OCI-LY7 (cell line): ENCODE measurements at regions not wholly inside any gene's neighbourhood (a gene's known extent, or its start where the extent isn't known, plus 50 kb on each side); places are given as distances from the start of the nearest gene placed in this dataset.

Experiments
- BruUV-seq: library from RNA; stranded (reverse); fragments of 400-500 nt; replicated peaks from 2 replicates; lab custom pipeline; 2021; lab: Mats Ljungman, UMichigan
- CTCF ChIA-PET: fragments of 300-600 bp; sonication (Branson Sonifier 250); formaldehyde crosslinking; loops from one replicate; lab custom pipeline; 2022; ENCODE audit warnings: antibody characterized with exemption; ENCODE audit not compliant: unreplicated experiment; lab: Charles Lee
- POLR2A ChIA-PET: fragments of 300-600 bp; sonication (Branson Sonifier 250); formaldehyde crosslinking; loops from one replicate; lab custom pipeline; 2022; ENCODE audit warnings: antibody characterized with exemption; lab: Charles Lee
- DNase-seq: peaks from one replicate; pipeline ENCODE4 v3.0.0-alpha.2; 2015; ENCODE audit warnings: low spot score
- H2AFZ ChIP-seq: fragments of 200-600 bp; sonication (generic), shearing (Covaris generic); 2 replicates; pipeline ENCODE4 v1.6.1; 2014; ENCODE audit warnings: mild to moderate bottlenecking, antibody characterized with exemption, low read length, moderate library complexity
- H3K27ac ChIP-seq: fragments of 200-600 bp; sonication (generic); 2 replicates; pipeline ENCODE4 v1.5.1; 2014; ENCODE audit warnings: mixed run types, low read depth, mild to moderate bottlenecking, moderate library complexity, low read length, inconsistent platforms; ENCODE audit not compliant: poor library complexity, severe bottlenecking
- H3K36me3 ChIP-seq: fragments of 200-600 bp; sonication (generic); 2 replicates; pipeline ENCODE4 v1.6.1; 2014; ENCODE audit warnings: mild to moderate bottlenecking, antibody characterized with exemption, low read length, moderate library complexity, mixed read lengths; ENCODE audit not compliant: insufficient read depth
- H3K4me1 ChIP-seq: fragments of 200-600 bp; sonication (generic); 2 replicates; pipeline ENCODE4 v1.5.1; 2014; ENCODE audit warnings: mild to moderate bottlenecking, low read length; ENCODE audit not compliant: insufficient read depth, poor library complexity, severe bottlenecking
- H3K4me2 ChIP-seq: fragments of 200-600 bp; sonication (generic); 2 replicates; pipeline ENCODE4 v1.6.1; 2014; ENCODE audit warnings: mild to moderate bottlenecking, low read length
- H3K4me3 ChIP-seq: fragments of 200-600 bp; sonication (generic); 2 replicates; pipeline ENCODE4 v1.5.1; 2014; ENCODE audit warnings: mild to moderate bottlenecking, low read depth, low read length; ENCODE audit not compliant: poor library complexity, severe bottlenecking
- H3K79me2 ChIP-seq: fragments of 200-600 bp; sonication (generic); 2 replicates; pipeline ENCODE4 v1.6.1; 2016; ENCODE audit warnings: low read depth, mild to moderate bottlenecking, low read length, moderate library complexity, mixed read lengths; ENCODE audit not compliant: insufficient read depth
- H3K9me2 ChIP-seq: fragments of 200-600 bp; sonication (generic); 2 replicates; pipeline ENCODE4 v1.6.1; 2016; ENCODE audit warnings: mild to moderate bottlenecking, low read length, mixed read lengths; ENCODE audit not compliant: insufficient read depth
- H3K9me3 ChIP-seq: fragments of 200-600 bp; sonication (generic); 2 replicates; pipeline ENCODE4 v1.6.1; 2014; ENCODE audit warnings: mild to moderate bottlenecking, mixed run types, low read length, mixed read lengths
- H4K20me1 ChIP-seq: fragments of 200-600 bp; sonication (generic); 2 replicates; pipeline ENCODE4 v1.6.1; 2014; ENCODE audit warnings: mild to moderate bottlenecking, antibody characterized with exemption, low read length, moderate library complexity, mixed read lengths; ENCODE audit not compliant: insufficient read depth
- CTCF ChIP-seq: fragments of 200-600 bp; sonication (generic); conservative IDR thresholded peaks from 2 replicates; pipeline ENCODE4 v1.5.1; 2014; ENCODE audit warnings: mild to moderate bottlenecking, antibody characterized with exemption, low read length, moderate library complexity, mixed read lengths
- EZH2phosphoT487 ChIP-seq: fragments of 200-600 bp; sonication (generic); IDR thresholded peaks from 2 replicates; pipeline ENCODE4 v1.6.1; 2018; ENCODE audit warnings: low read depth, borderline replicate concordance, mild to moderate bottlenecking, mixed run types, antibody characterized with exemption, low read length, moderate library complexity, mixed read lengths
- intact Hi-C: fragments of 100-400 bp; cut with micrococcal nuclease; formaldehyde crosslinking; loops from one replicate; pipeline ENCODE4 v1.10.0; 2022; ENCODE audit not compliant: unreplicated experiment

- no peaks in the 10 kb centered on the region for H3K36me3 ChIP-seq
- no peaks in the 10 kb centered on the region for H3K79me2 ChIP-seq
- H2AFZ ChIP-seq = no peak overlapping the region
- intact Hi-C loops = no loop called here
- H3K27ac ChIP-seq = no peak overlapping the region
- no peak overlapping the region for H3K4me2 ChIP-seq
- no peak overlapping the region for H3K4me3 ChIP-seq
- H3K4me1 ChIP-seq = no peaks in the 10 kb centered on the region
- DNase-seq = no peak
- no peaks in the 10 kb centered on the region for H3K9me2 ChIP-seq
- no peaks in the 10 kb centered on the region for H3K9me3 ChIP-seq
- TF ChIP-seq CTCF (no peak), EZH2phosphoT487 (no peak)
- POLR2A ChIA-PET = no interaction called here
- no TSS peak for BruUV-seq
- no peaks in the 10 kb centered on the region for H4K20me1 ChIP-seq
- CTCF ChIA-PET = no interaction called here
Observed at GRCh38 chr11:92050305-92050704, 174.3 kb upstream of the FAT3 start.

GRCh38 chr11:92048415-92048814, 176.2 kb upstream of the FAT3 start:
- Histone ChIP-seq H3K9me2 (no peaks in the 10 kb centered on the region), H3K27ac (no peak overlapping the region), H3K4me3 (no peak overlapping the region), H3K79me2 (no peaks in the 10 kb centered on the region), H3K4me2 (no peak overlapping the region), H3K9me3 (no peaks in the 10 kb centered on the region), H3K36me3 (no peaks in the 10 kb centered on the region), H4K20me1 (no peaks in the 10 kb centered on the region), H2AFZ (no peak overlapping the region), H3K4me1 (no peaks in the 10 kb centered on the region)
- ChIA-PET POLR2A (no interaction called here), CTCF (no interaction called here)
- TF ChIP-seq EZH2phosphoT487 (no peak), CTCF (no peak)
- no TSS peak for BruUV-seq
- DNase-seq = no peak
- intact Hi-C loops = no loop called here

GRCh38 chr11:92046103-92046502, 178.5 kb upstream of the FAT3 start:
- no peak overlapping the region for H3K4me3 ChIP-seq
- no peaks in the 10 kb centered on the region for H3K9me2 ChIP-seq
- no peak for DNase-seq
- no peaks in the 10 kb centered on the region for H3K4me1 ChIP-seq
- no peak overlapping the region for H3K27ac ChIP-seq
- H4K20me1 ChIP-seq = no peaks in the 10 kb centered on the region
- H3K36me3 ChIP-seq = no peaks in the 10 kb centered on the region
- intact Hi-C loops = no loop called here
- POLR2A ChIA-PET = no interaction called here
- no peaks in the 10 kb centered on the region for H3K9me3 ChIP-seq
- H3K79me2 ChIP-seq = no peaks in the 10 kb centered on the region
- H2AFZ ChIP-seq = no peak overlapping the region
- no peak for TF ChIP-seq EZH2phosphoT487
- no peak for TF ChIP-seq CTCF
- H3K4me2 ChIP-seq = no peak overlapping the region
- no TSS peak for BruUV-seq
- CTCF ChIA-PET = no interaction called here
